ENCODE measurements at regions not wholly inside any gene's neighbourhood (a gene's known extent, or its start where the extent isn't known, plus 50 kb on each side); places are given as distances from the start of the nearest gene placed in this dataset.
"Not testable (repeated sequence)": the region's sequence is repeated elsewhere in the genome, so short reads cannot be mapped to it uniquely, and the experiment has no call there.

GRCh38 chr16:31988595-31989581 lies 115.3 kb downstream of the ZNF267 start:
- TF ChIP-seq, protein P1, sequence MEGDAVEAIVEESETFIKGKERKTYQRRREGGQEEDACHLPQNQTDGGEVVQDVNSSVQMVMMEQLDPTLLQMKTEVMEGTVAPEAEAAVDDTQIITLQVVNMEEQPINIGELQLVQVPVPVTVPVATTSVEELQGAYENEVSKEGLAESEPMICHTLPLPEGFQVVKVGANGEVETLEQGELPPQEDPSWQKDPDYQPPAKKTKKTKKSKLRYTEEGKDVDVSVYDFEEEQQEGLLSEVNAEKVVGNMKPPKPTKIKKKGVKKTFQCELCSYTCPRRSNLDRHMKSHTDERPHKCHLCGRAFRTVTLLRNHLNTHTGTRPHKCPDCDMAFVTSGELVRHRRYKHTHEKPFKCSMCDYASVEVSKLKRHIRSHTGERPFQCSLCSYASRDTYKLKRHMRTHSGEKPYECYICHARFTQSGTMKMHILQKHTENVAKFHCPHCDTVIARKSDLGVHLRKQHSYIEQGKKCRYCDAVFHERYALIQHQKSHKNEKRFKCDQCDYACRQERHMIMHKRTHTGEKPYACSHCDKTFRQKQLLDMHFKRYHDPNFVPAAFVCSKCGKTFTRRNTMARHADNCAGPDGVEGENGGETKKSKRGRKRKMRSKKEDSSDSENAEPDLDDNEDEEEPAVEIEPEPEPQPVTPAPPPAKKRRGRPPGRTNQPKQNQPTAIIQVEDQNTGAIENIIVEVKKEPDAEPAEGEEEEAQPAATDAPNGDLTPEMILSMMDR (conservative IDR thresholded peaks at IDR 0.05; ENCODE audit: low read depth in 2 of 2) = not testable (repeated sequence)
- not testable (repeated sequence) for TF ChIP-seq EZH2 (IDR thresholded peaks at IDR 0.05; ENCODE audit: low read depth, unreplicated experiment); EZH2phosphoT487 (IDR thresholded peaks at IDR 0.05; ENCODE audit: unreplicated experiment); CREB1 (CRISPR knock-in tag; IDR thresholded peaks at IDR 0.05; ENCODE audit: low read depth); POLR2AphosphoS5 (IDR thresholded peaks at IDR 0.05; ENCODE audit: low read depth); JUNB (IDR thresholded peaks at IDR 0.05; ENCODE audit: unreplicated experiment); ZNF331 (CRISPR knock-in tag; IDR thresholded peaks at IDR 0.05; ENCODE audit: low read depth); ZNF114 (CRISPR knock-in tag; IDR thresholded peaks at IDR 0.05)
- TF ChIP-seq, protein P2, sequence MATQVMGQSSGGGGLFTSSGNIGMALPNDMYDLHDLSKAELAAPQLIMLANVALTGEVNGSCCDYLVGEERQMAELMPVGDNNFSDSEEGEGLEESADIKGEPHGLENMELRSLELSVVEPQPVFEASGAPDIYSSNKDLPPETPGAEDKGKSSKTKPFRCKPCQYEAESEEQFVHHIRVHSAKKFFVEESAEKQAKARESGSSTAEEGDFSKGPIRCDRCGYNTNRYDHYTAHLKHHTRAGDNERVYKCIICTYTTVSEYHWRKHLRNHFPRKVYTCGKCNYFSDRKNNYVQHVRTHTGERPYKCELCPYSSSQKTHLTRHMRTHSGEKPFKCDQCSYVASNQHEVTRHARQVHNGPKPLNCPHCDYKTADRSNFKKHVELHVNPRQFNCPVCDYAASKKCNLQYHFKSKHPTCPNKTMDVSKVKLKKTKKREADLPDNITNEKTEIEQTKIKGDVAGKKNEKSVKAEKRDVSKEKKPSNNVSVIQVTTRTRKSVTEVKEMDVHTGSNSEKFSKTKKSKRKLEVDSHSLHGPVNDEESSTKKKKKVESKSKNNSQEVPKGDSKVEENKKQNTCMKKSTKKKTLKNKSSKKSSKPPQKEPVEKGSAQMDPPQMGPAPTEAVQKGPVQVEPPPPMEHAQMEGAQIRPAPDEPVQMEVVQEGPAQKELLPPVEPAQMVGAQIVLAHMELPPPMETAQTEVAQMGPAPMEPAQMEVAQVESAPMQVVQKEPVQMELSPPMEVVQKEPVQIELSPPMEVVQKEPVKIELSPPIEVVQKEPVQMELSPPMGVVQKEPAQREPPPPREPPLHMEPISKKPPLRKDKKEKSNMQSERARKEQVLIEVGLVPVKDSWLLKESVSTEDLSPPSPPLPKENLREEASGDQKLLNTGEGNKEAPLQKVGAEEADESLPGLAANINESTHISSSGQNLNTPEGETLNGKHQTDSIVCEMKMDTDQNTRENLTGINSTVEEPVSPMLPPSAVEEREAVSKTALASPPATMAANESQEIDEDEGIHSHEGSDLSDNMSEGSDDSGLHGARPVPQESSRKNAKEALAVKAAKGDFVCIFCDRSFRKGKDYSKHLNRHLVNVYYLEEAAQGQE (IDR thresholded peaks at IDR 0.05; ENCODE audit: unreplicated experiment) = not testable (repeated sequence)
- TF ChIP-seq, protein P3, sequence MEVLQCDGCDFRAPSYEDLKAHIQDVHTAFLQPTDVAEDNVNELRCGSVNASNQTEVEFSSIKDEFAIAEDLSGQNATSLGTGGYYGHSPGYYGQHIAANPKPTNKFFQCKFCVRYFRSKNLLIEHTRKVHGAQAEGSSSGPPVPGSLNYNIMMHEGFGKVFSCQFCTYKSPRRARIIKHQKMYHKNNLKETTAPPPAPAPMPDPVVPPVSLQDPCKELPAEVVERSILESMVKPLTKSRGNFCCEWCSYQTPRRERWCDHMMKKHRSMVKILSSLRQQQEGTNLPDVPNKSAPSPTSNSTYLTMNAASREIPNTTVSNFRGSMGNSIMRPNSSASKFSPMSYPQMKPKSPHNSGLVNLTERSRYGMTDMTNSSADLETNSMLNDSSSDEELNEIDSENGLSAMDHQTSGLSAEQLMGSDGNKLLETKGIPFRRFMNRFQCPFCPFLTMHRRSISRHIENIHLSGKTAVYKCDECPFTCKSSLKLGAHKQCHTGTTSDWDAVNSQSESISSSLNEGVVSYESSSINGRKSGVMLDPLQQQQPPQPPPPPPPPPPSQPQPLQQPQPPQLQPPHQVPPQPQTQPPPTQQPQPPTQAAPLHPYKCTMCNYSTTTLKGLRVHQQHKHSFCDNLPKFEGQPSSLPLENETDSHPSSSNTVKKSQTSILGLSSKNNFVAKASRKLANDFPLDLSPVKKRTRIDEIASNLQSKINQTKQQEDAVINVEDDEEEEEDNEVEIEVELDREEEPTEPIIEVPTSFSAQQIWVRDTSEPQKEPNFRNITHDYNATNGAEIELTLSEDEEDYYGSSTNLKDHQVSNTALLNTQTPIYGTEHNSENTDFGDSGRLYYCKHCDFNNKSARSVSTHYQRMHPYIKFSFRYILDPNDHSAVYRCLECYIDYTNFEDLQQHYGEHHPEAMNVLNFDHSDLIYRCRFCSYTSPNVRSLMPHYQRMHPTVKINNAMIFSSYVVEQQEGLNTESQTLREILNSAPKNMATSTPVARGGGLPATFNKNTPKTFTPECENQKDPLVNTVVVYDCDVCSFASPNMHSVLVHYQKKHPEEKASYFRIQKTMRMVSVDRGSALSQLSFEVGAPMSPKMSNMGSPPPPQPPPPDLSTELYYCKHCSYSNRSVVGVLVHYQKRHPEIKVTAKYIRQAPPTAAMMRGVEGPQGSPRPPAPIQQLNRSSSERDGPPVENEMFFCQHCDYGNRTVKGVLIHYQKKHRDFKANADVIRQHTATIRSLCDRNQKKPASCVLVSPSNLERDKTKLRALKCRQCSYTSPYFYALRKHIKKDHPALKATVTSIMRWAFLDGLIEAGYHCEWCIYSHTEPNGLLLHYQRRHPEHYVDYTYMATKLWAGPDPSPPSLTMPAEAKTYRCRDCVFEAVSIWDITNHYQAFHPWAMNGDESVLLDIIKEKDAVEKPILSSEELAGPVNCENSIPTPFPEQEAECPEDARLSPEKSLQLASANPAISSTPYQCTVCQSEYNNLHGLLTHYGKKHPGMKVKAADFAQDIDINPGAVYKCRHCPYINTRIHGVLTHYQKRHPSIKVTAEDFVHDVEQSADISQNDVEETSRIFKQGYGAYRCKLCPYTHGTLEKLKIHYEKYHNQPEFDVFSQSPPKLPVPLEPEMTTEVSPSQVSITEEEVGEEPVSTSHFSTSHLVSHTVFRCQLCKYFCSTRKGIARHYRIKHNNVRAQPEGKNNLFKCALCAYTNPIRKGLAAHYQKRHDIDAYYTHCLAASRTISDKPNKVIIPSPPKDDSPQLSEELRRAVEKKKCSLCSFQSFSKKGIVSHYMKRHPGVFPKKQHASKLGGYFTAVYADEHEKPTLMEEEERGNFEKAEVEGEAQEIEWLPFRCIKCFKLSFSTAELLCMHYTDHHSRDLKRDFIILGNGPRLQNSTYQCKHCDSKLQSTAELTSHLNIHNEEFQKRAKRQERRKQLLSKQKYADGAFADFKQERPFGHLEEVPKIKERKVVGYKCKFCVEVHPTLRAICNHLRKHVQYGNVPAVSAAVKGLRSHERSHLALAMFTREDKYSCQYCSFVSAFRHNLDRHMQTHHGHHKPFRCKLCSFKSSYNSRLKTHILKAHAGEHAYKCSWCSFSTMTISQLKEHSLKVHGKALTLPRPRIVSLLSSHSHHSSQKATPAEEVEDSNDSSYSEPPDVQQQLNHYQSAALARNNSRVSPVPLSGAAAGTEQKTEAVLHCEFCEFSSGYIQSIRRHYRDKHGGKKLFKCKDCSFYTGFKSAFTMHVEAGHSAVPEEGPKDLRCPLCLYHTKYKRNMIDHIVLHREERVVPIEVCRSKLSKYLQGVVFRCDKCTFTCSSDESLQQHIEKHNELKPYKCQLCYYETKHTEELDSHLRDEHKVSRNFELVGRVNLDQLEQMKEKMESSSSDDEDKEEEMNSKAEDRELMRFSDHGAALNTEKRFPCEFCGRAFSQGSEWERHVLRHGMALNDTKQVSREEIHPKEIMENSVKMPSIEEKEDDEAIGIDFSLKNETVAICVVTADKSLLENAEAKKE (CRISPR knock-in tag; IDR thresholded peaks at IDR 0.05) = not testable (repeated sequence)

Data from GM23338 (cell line).